ENCODE measurements at regions not wholly inside any gene's neighbourhood (a gene's known extent, or its start where the extent isn't known, plus 50 kb on each side); places are given as distances from the start of the nearest gene placed in this dataset.

DNA sequence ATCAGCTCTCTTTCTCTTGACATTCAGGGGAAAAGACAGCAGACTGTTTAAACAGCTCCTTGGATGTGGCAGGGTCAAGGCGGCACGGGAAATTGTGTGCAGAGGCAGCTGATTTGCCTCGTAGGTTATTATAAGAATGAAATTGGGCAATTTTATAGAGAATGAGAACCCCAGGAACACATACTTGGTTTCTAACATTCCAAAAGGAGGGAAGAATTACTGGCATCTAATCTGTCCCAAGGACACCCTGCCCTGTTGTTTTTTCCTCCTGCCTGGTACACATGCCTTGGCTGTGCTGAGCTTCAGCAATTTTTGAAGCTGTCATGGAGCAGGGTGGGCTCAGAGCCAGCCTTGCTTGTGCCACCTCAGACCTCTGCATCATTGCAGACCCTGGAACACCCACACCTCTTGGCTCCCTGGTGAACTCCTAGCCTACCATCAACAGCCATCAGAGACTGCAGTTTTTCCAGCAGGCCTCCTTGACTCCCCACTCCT, 143.6 kb downstream of the BOD1 start:
- TF ChIP-seq, protein P1, sequence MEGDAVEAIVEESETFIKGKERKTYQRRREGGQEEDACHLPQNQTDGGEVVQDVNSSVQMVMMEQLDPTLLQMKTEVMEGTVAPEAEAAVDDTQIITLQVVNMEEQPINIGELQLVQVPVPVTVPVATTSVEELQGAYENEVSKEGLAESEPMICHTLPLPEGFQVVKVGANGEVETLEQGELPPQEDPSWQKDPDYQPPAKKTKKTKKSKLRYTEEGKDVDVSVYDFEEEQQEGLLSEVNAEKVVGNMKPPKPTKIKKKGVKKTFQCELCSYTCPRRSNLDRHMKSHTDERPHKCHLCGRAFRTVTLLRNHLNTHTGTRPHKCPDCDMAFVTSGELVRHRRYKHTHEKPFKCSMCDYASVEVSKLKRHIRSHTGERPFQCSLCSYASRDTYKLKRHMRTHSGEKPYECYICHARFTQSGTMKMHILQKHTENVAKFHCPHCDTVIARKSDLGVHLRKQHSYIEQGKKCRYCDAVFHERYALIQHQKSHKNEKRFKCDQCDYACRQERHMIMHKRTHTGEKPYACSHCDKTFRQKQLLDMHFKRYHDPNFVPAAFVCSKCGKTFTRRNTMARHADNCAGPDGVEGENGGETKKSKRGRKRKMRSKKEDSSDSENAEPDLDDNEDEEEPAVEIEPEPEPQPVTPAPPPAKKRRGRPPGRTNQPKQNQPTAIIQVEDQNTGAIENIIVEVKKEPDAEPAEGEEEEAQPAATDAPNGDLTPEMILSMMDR (IDR thresholded peaks at IDR 0.05): no peak
- TF ChIP-seq POLR2A (IDR thresholded peaks at IDR 0.05): no peak
